Endodermal cell (in vitro differentiated cells): ENCODE measurements at regions not wholly inside any gene's neighbourhood (a gene's known extent, or its start where the extent isn't known, plus 50 kb on each side); places are given as distances from the start of the nearest gene placed in this dataset.

Experiments used
- DNase-seq: peaks from one replicate; pipeline ENCODE4 v3.0.0-alpha.2; 2017
- H3K27ac ChIP-seq: 2 replicates; pipeline ENCODE4 v1.5.1; 2013; ENCODE audit warnings: mild to moderate bottlenecking, low read depth, low read length, moderate library complexity
- H3K27me3 ChIP-seq: 2 replicates; pipeline ENCODE4 v1.6.1; 2013; ENCODE audit warnings: mild to moderate bottlenecking, low read length, moderate library complexity; ENCODE audit not compliant: insufficient read depth, control insufficient read depth, poor library complexity, severe bottlenecking
- H3K36me3 ChIP-seq: 2 replicates; pipeline ENCODE4 v1.7.0; 2013; ENCODE audit warnings: mild to moderate bottlenecking, low read length, moderate library complexity; ENCODE audit not compliant: control insufficient read depth, insufficient read depth
- H3K4me1 ChIP-seq: one replicate; pipeline ENCODE4 v1.7.0; 2013; ENCODE audit warnings: low read length; ENCODE audit not compliant: control insufficient read depth, insufficient read depth
- H3K4me3 ChIP-seq: 2 replicates; pipeline ENCODE4 v1.5.1; 2013; ENCODE audit warnings: mild to moderate bottlenecking, low read length, moderate library complexity
- H3K9ac ChIP-seq: 2 replicates; pipeline ENCODE4 v1.6.1; 2013; ENCODE audit warnings: mild to moderate bottlenecking, low read length, moderate library complexity; ENCODE audit not compliant: poor library complexity, severe bottlenecking; ENCODE audit errors: extremely low read depth
- H3K9me3 ChIP-seq: 2 replicates; pipeline ENCODE4 v1.6.1; 2013; ENCODE audit warnings: mild to moderate bottlenecking, low read length, moderate library complexity; ENCODE audit not compliant: control insufficient read depth
- H3K27ac Mint-ChIP-seq: 2 replicates; pipeline ENCODE4 v1.8.0; 2020; ENCODE audit warnings: mixed read lengths
- H3K27me3 Mint-ChIP-seq: 2 replicates; pipeline ENCODE4 v1.8.0; 2021; ENCODE audit warnings: mild to moderate bottlenecking, mixed read lengths; ENCODE audit not compliant: insufficient read depth
- H3K36me3 Mint-ChIP-seq: 2 replicates; pipeline ENCODE4 v1.8.0; 2020; ENCODE audit warnings: low read depth, mixed read lengths
- H3K4me1 Mint-ChIP-seq: 2 replicates; pipeline ENCODE4 v1.8.0; 2020; ENCODE audit warnings: mixed read lengths
- H3K4me3 Mint-ChIP-seq: 2 replicates; pipeline ENCODE4 v1.8.0; 2020; ENCODE audit warnings: mild to moderate bottlenecking, moderate library complexity, mixed read lengths
- H3K9me3 Mint-ChIP-seq: 2 replicates; pipeline ENCODE4 v1.8.0; 2020; ENCODE audit warnings: mild to moderate bottlenecking, mixed read lengths
- CTCF ChIP-seq: fragments of 200-600 bp; sonication (generic); conservative IDR thresholded peaks from 2 replicates; pipeline ENCODE4 v1.5.0; 2021; ENCODE audit warnings: antibody characterized with exemption, mild to moderate bottlenecking
- WGBS, 2 experiments: methylation state at CpG; one replicate each; pipeline versions ENCODE4 v1.1.5 to v1.1.7; 2013; ENCODE audit warnings: missing lambda C conversion rate in 2 of 2, mixed read lengths in 1 of 2; ENCODE audit not compliant: insufficient coverage in 1 of 2, insufficient read length in 1 of 2; 5-methylcytosine and 5-hydroxymethylcytosine counted together

GRCh38 chr2:67865917-67866316 is 196.9 kb downstream of the C1D start:
- no peaks in the 10 kb centered on the region for H3K9me3 ChIP-seq
- Mint-ChIP-seq H3K4me3 (no peak overlapping the region), H3K9me3 (no peaks in the 10 kb centered on the region), H3K27me3 (peaks cover 14% of the 10 kb centered on the region), H3K27ac (no peak overlapping the region), H3K4me1 (peaks cover 8% of the 10 kb centered on the region), H3K36me3 (no peaks in the 10 kb centered on the region)
- no peaks in the 10 kb centered on the region for H3K36me3 ChIP-seq
- DNase-seq: peak; percentile 61
- H3K9ac ChIP-seq: no peak overlapping the region
- H3K4me3 ChIP-seq: no peak overlapping the region
- H3K4me1 ChIP-seq: no peaks in the 10 kb centered on the region
- no peak overlapping the region for H3K27ac ChIP-seq
- H3K27me3 ChIP-seq: no peaks in the 10 kb centered on the region
- WGBS, 2 experiments: 68 to 73% methylated on average over 2 to 3 of the region's 3 CpGs
- no peak for TF ChIP-seq CTCF

GRCh38 chr2:67867735-67868134 is 195.1 kb downstream of the C1D start:
- no peak overlapping the region for H3K9ac ChIP-seq
- no peak for DNase-seq
- H3K36me3 Mint-ChIP-seq: no peaks in the 10 kb centered on the region
- no peaks in the 10 kb centered on the region for H3K9me3 Mint-ChIP-seq
- H3K27ac Mint-ChIP-seq: no peak overlapping the region
- no peak for TF ChIP-seq CTCF
- H3K4me3 ChIP-seq: no peak overlapping the region
- no peak overlapping the region for H3K4me3 Mint-ChIP-seq
- H3K27ac ChIP-seq: no peak overlapping the region
- no peaks in the 10 kb centered on the region for H3K4me1 Mint-ChIP-seq
- no peaks in the 10 kb centered on the region for H3K4me1 ChIP-seq
- 86 to 90% methylated on average over 2 to 5 of the region's 5 CpGs for WGBS, 2 experiments
- H3K9me3 ChIP-seq: no peaks in the 10 kb centered on the region
- peaks cover 21% of the 10 kb centered on the region for H3K27me3 Mint-ChIP-seq
- no peaks in the 10 kb centered on the region for H3K36me3 ChIP-seq
- H3K27me3 ChIP-seq: no peaks in the 10 kb centered on the region

GRCh38 chr2:67871686-67872412 is 191.0 kb downstream of the C1D start:
- TF ChIP-seq CTCF: no peak
- no peak overlapping the region for H3K4me3 ChIP-seq
- H3K27ac Mint-ChIP-seq: no peak overlapping the region

More at GRCh38 chr2:67871686-67872412, 191.0 kb downstream of the C1D start:
- Mint-ChIP-seq H3K36me3 (no peaks in the 10 kb centered on the region), H3K9me3 (peaks cover 6% of the 10 kb centered on the region), H3K4me1 (no peaks in the 10 kb centered on the region), H3K27me3 (peaks cover 16% of the 10 kb centered on the region), H3K4me3 (no peak overlapping the region)
- H3K9ac ChIP-seq: no peak overlapping the region
- no peak for DNase-seq
- 87 to 93% methylated on average over 11 to 13 of the region's 13 CpGs for WGBS, 2 experiments
- no peak overlapping the region for H3K27ac ChIP-seq
- no peaks in the 10 kb centered on the region for H3K27me3 ChIP-seq
- H3K4me1 ChIP-seq: no peaks in the 10 kb centered on the region
- H3K36me3 ChIP-seq: no peaks in the 10 kb centered on the region
- peaks cover 8% of the 10 kb centered on the region for H3K9me3 ChIP-seq
